ENCODE measurements at regions not wholly inside any gene's neighbourhood (a gene's known extent, or its start where the extent isn't known, plus 50 kb on each side); places are given as distances from the start of the nearest gene placed in this dataset.

DNA sequence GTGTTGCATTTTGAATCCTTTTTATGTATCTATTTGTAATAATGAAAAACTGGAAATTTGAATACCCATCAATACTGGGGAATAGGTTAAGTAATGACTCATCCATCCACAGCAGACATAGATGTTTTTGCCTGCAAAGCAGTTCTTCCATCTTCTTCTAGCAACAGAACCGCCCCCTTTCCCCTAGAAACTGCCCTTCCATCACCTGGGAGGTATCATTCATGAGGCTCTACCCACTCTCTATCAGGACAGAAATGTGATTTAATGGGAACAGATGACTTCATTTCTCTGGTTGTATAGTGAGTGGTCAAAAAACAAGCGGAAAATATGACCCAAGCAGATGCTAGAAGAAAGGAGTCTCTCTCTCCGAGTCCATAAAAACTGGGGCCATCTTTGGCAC, 532.8 kb downstream of the UQCRFS1 start:
- H3K9ac ChIP-seq: no peak overlapping the region
- no peak overlapping the region for H3K4me2 ChIP-seq
- H3K4me1 ChIP-seq: no peaks in the 10 kb centered on the region
- no peaks in the 10 kb centered on the region for H3K9me3 ChIP-seq
- H3K27ac ChIP-seq: no peak overlapping the region
- no peaks in the 10 kb centered on the region for H3K27me3 ChIP-seq
- no peak overlapping the region for H3K4me3 ChIP-seq
- H3K36me3 ChIP-seq: no peaks in the 10 kb centered on the region
- no peaks in the 10 kb centered on the region for H4K20me1 ChIP-seq
- no peak for TF ChIP-seq Cebpa-rat (IDR thresholded peaks at IDR 0.05)

DNA sequence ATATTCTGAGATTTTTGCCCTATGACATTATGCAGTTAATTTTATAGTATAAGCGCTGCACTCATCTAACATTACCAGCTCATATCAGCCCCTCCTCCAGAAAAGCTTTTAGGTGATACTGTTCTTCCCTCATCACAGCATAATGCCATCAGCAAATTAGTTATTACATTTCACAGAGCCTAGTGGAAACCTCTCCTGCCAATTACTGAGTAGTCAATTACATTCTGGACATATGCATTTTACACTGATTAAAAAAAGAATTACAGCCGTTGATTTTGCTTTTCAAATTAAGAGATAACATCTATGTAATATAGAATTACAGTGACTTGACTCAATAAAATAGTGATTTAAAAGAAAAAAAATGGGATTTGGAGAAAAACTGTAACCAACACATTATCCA, 542.1 kb downstream of the UQCRFS1 start:
- TF ChIP-seq Cebpa-rat (IDR thresholded peaks at IDR 0.05): no peak
- H4K20me1 ChIP-seq: no peaks in the 10 kb centered on the region

DNA sequence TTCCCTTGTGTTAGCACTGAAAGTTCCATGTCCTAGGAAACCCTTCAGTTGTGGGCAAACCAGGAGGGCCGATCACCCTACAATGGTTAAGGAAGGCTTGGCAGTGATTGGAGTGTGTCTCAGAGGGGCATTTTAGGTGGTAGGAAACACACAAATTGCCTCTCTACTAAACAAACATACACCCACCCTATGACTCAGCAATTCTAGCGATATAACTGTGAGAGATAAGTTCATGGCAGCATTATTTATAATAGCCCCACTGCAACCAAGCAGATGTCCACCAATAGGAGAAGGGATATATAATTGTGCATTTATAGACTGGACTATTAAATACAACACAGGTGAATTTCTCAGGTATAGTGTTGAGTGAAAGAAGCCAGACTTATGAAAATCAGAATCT, 543.1 kb downstream of the UQCRFS1 start:
- H3K9ac ChIP-seq: no peak overlapping the region
- no peak overlapping the region for H3K27ac ChIP-seq
- no peak for TF ChIP-seq Cebpa-rat (IDR thresholded peaks at IDR 0.05)
- no peaks in the 10 kb centered on the region for H4K20me1 ChIP-seq
- H3K4me2 ChIP-seq: no peak overlapping the region
- H3K27me3 ChIP-seq: no peaks in the 10 kb centered on the region
- H3K4me1 ChIP-seq: no peaks in the 10 kb centered on the region
- no peak overlapping the region for H3K4me3 ChIP-seq
- H3K9me3 ChIP-seq: peaks cover 37% of the 10 kb centered on the region
- no peaks in the 10 kb centered on the region for H3K36me3 ChIP-seq

More for the DNA sequence above, 542.1 kb downstream of the UQCRFS1 start:
- H3K27ac ChIP-seq: no peak overlapping the region
- H3K4me1 ChIP-seq: no peaks in the 10 kb centered on the region
- H3K36me3 ChIP-seq: no peaks in the 10 kb centered on the region
- H3K4me3 ChIP-seq: no peak overlapping the region
- no peak overlapping the region for H3K9ac ChIP-seq
- peaks cover 37% of the 10 kb centered on the region for H3K9me3 ChIP-seq
- no peaks in the 10 kb centered on the region for H3K27me3 ChIP-seq
- no peak overlapping the region for H3K4me2 ChIP-seq

DNA sequence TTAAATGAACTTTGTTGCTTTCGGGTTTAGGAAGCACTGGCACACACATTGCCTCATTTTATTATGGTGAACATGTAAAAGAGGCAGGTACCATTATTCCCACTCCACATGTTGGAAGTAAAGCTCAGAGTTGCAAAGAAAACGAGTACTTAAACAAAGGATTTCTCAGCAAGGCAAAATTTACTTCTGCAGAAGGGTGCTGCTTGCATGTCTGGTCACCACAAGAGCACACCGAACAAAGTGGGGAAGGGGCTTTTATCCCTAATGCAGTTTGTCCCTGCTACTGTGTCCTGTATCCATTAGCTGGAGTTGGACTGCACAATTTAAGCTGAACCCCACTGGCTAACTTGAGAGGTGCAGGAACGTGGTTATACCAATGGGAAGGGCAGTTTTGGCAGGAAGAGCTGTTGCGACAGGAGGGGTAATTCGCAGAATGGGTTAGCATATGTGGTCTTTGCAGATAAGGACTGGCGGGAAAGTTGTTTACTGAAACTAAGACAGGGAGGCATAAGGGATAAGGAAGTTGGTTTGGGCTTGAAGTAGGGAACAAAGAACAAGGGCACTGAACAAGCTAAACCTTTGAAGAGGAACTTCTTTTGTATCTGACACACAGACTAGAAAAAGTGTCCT, 545.5 kb downstream of the UQCRFS1 start:
- H3K36me3 ChIP-seq: no peaks in the 10 kb centered on the region
- no peak overlapping the region for H3K27ac ChIP-seq
- H4K20me1 ChIP-seq: no peaks in the 10 kb centered on the region
- no peak overlapping the region for H3K9ac ChIP-seq
- H3K9me3 ChIP-seq: peaks cover 27% of the 10 kb centered on the region
- no peaks in the 10 kb centered on the region for H3K27me3 ChIP-seq
- no peak overlapping the region for H3K4me3 ChIP-seq
- no peak overlapping the region for H3K4me2 ChIP-seq
- no peaks in the 10 kb centered on the region for H3K4me1 ChIP-seq
- TF ChIP-seq Cebpa-rat (IDR thresholded peaks at IDR 0.05): no peak

DNA sequence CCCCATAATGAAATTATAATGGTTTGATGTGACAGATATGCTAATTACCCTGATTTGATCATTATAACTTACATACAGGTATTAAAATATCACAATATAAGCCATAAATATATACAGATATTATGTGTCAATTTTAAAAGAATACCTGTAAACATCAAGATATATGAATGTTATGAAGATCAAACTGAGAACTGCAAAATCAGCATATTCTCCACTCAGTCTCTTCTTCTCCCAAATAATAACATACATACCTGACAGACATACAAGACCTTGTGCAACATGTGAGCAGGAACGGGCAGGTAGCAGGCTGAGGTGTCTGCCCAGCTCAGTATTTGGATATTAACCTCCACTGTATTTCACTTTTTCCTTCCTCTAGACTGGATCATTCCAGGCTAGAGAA, 547.2 kb downstream of the UQCRFS1 start:
- no peaks in the 10 kb centered on the region for H4K20me1 ChIP-seq
- H3K4me1 ChIP-seq: no peaks in the 10 kb centered on the region
- no peak overlapping the region for H3K9ac ChIP-seq
- peaks cover 28% of the 10 kb centered on the region for H3K9me3 ChIP-seq
- H3K27me3 ChIP-seq: no peaks in the 10 kb centered on the region
- no peak overlapping the region for H3K4me3 ChIP-seq
- H3K36me3 ChIP-seq: no peaks in the 10 kb centered on the region
- TF ChIP-seq Cebpa-rat (IDR thresholded peaks at IDR 0.05): no peak
- H3K4me2 ChIP-seq: no peak overlapping the region
- H3K27ac ChIP-seq: no peak overlapping the region

DNA sequence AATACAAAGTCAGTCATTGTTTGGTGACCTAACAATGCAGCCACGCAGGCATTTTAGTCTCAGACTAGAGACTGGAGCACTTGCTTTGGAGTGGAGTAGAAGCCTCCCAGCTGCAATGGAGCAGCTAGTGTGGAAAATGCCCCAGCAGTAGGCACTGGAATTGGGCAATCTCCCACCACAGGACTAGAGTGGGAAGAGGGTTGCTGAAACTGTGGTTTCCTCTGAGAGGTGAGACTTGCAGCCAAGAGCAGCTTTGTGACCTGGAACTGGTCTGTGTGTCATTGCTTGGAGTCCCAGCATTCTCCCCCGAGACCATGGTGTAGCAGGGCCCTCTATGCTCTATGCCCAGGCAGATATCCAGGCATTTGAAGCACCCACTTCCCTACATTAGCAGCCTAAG, 556.3 kb downstream of the UQCRFS1 start:
- Histone ChIP-seq H4K20me1 (no peaks in the 10 kb centered on the region), H3K4me2 (0 out of 2 replicates have a peak overlapping the region, but pooled peaks have one; percentile 23), H3K36me3 (no peaks in the 10 kb centered on the region), H3K27ac (no peak overlapping the region), H3K27me3 (no peaks in the 10 kb centered on the region), H3K4me1 (peaks cover 19% of the 10 kb centered on the region), H3K4me3 (no peak overlapping the region), H3K9ac (no peak overlapping the region), H3K9me3 (peaks cover 42% of the 10 kb centered on the region)
- no peak for TF ChIP-seq Cebpa-rat (IDR thresholded peaks at IDR 0.05)

DNA sequence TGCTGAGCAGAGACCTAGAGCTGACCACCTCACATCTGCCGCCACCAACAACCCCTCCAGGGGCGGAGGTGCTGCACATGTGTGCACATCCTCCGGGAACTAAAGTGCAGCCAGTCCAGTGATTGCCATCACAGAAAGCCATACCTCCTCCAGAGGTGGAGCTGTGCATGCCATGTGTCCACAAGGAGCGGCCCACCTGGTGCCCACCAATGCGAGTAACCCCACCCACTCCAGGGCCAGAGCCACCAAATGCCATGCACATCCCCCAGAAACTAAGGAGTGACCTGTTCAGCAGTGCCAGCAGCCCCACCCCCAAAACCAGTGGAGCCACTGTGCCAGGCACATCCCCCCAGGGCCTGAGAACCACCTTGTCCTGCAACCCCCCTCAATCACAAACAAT, 557.9 kb downstream of the UQCRFS1 start:
- Histone ChIP-seq H4K20me1 (no peaks in the 10 kb centered on the region), H3K9ac (no peak overlapping the region), H3K4me3 (no peak overlapping the region), H3K27ac (no peak overlapping the region), H3K9me3 (peaks cover 35% of the 10 kb centered on the region), H3K4me2 (no peak overlapping the region), H3K27me3 (no peaks in the 10 kb centered on the region), H3K36me3 (no peaks in the 10 kb centered on the region), H3K4me1 (peaks cover 19% of the 10 kb centered on the region)
- no peak for TF ChIP-seq Cebpa-rat (IDR thresholded peaks at IDR 0.05)

DNA sequence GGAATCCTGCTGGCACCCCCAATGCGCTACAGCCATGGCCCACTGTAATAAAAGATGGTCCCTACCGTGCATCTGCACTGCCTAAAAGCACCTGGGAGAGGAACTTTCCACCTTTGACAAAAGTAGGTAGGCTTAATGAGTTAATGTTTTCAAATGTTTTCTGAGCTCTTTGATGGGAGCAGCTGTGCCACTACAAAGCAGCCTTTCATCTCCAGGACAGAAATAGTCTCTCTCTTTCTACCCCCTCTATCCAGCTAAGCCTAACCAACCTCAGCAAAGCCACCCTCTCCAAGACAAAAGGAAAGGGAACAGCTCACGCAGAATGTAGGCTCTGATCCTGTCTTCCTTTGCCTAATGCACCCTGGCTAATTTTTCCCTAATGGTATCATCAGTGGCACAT, 560.2 kb downstream of the UQCRFS1 start:
- Histone ChIP-seq H3K4me1 (peaks cover 19% of the 10 kb centered on the region), H3K4me3 (no peak overlapping the region), H3K9me3 (peaks cover 12% of the 10 kb centered on the region), H3K27me3 (no peaks in the 10 kb centered on the region), H3K9ac (no peak overlapping the region), H3K4me2 (peak overlapping the region; percentile 55), H3K36me3 (no peaks in the 10 kb centered on the region), H4K20me1 (no peaks in the 10 kb centered on the region), H3K27ac (no peak overlapping the region)
- no peak for TF ChIP-seq Cebpa-rat (IDR thresholded peaks at IDR 0.05)

DNA sequence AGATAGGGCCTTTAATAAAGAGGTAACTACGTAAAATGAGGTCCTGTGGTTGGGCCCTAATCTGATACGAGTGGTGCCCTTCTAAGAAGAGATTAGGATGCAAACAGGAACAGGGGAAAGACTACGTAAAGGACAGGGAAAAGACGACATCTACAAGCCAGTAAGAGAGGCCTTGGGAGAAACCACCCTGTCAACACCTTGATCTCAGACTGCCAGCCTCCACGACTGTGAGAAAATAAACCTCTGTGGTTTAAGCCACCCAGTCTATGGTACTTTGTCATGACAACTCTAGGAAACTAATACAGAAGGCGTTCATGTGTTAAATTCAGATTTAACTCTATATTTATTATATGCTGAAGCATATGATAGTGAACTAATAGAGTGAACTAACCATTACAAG, 566.3 kb downstream of the UQCRFS1 start:
- Histone ChIP-seq H3K9me3 (no peaks in the 10 kb centered on the region), H3K27ac (no peak overlapping the region), H3K4me2 (no peak overlapping the region), H3K9ac (no peak overlapping the region), H3K27me3 (no peaks in the 10 kb centered on the region), H4K20me1 (no peaks in the 10 kb centered on the region), H3K4me1 (no peaks in the 10 kb centered on the region), H3K4me3 (no peak overlapping the region), H3K36me3 (no peaks in the 10 kb centered on the region)
- TF ChIP-seq Cebpa-rat (IDR thresholded peaks at IDR 0.05): no peak

DNA sequence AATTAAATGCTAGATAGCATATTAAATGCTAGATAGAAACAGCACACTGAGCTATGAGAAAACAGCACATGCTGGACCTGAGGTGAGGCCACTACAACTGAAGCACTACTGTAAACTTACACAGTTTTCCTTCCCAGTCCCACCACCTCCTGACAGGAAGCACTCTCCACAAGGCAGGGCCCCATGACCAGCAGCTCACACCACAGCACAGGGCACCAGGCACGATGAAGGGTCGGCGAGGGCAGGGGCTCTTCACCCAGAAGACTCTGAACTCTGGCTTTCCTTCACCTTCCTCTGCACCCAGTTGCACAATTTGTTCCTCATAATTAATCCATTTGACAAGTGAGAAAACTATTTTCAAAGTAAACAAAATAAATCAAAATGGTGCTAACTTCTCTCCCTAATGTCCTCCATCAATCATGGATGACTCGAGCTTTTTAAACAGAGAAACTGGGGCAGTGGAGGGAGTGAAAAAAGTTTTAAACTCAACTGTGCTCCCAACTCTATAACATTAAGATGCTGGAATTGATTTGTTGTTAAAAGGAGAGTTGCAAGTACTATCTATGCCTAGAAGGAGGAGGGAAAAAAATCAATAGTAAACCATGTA, 568.7 kb downstream of the UQCRFS1 start:
- Histone ChIP-seq H3K27ac (no peak overlapping the region), H3K9ac (no peak overlapping the region), H3K9me3 (no peaks in the 10 kb centered on the region), H3K27me3 (no peaks in the 10 kb centered on the region), H3K4me2 (no peak overlapping the region), H3K36me3 (no peaks in the 10 kb centered on the region), H4K20me1 (no peaks in the 10 kb centered on the region), H3K4me3 (no peak overlapping the region), H3K4me1 (no peaks in the 10 kb centered on the region)
- no peak for TF ChIP-seq Cebpa-rat (IDR thresholded peaks at IDR 0.05)
